ENCODE measurements at regions not wholly inside any gene's neighbourhood (a gene's known extent, or its start where the extent isn't known, plus 50 kb on each side); places are given as distances from the start of the nearest gene placed in this dataset.

DNA sequence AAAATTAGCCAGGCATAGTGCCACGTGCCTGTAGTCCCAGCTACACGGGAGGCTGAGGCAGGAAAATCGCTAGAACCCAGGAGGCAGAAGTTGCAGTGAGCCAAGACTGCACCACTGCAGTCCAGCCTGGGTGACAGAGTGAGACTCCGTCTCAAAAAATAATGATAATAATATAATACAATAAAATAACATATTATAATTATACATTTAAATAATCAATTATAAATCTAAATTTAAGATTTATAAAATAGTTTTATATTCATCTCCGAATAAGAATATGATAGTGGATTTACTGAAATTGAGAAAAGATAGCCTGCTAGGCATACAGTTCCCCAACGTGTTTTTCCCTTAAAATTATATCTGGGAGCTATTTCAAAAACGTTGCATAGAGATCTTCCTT is 599.6 kb downstream of the CDH18 start:
- TF ChIP-seq, protein P1, sequence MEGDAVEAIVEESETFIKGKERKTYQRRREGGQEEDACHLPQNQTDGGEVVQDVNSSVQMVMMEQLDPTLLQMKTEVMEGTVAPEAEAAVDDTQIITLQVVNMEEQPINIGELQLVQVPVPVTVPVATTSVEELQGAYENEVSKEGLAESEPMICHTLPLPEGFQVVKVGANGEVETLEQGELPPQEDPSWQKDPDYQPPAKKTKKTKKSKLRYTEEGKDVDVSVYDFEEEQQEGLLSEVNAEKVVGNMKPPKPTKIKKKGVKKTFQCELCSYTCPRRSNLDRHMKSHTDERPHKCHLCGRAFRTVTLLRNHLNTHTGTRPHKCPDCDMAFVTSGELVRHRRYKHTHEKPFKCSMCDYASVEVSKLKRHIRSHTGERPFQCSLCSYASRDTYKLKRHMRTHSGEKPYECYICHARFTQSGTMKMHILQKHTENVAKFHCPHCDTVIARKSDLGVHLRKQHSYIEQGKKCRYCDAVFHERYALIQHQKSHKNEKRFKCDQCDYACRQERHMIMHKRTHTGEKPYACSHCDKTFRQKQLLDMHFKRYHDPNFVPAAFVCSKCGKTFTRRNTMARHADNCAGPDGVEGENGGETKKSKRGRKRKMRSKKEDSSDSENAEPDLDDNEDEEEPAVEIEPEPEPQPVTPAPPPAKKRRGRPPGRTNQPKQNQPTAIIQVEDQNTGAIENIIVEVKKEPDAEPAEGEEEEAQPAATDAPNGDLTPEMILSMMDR (IDR thresholded peaks at IDR 0.05; ENCODE audit: low read depth, low read length), result no peak
- H3K4me3 ChIP-seq, result no peak overlapping the region
- no peak for DNase-seq (ENCODE audit: low read depth in 1 of 2, low spot score in 1 of 2)
- H3K9me3 ChIP-seq (ENCODE audit: low read depth), result no peaks in the 10 kb centered on the region
- H3K27ac ChIP-seq, result no peak overlapping the region
- no peaks in the 10 kb centered on the region for H3K27me3 ChIP-seq
- H3K36me3 ChIP-seq, result no peaks in the 10 kb centered on the region
- no peaks in the 10 kb centered on the region for H3K4me1 ChIP-seq (ENCODE audit: low read depth)

DNA sequence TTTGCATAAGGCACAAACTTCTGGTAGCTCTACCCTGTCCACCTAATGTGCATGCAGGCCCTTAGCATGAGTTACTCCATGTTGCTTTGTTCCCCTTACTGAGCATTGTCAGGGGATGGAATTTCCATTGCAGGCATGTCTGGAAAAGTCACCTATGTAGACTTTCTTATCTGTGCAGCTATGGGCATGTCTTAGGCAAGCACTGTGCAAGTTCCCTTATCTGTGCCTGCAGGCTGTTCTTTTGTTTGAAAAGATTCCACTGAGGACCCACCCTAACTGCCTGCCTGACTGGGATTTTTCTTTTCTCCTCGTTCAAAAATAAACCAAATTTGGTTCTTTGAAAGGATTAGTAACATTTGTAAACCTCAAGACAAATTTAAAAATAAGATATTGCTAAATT is 587.0 kb downstream of the CDH18 start:
- no peaks in the 10 kb centered on the region for H3K36me3 ChIP-seq

DNA sequence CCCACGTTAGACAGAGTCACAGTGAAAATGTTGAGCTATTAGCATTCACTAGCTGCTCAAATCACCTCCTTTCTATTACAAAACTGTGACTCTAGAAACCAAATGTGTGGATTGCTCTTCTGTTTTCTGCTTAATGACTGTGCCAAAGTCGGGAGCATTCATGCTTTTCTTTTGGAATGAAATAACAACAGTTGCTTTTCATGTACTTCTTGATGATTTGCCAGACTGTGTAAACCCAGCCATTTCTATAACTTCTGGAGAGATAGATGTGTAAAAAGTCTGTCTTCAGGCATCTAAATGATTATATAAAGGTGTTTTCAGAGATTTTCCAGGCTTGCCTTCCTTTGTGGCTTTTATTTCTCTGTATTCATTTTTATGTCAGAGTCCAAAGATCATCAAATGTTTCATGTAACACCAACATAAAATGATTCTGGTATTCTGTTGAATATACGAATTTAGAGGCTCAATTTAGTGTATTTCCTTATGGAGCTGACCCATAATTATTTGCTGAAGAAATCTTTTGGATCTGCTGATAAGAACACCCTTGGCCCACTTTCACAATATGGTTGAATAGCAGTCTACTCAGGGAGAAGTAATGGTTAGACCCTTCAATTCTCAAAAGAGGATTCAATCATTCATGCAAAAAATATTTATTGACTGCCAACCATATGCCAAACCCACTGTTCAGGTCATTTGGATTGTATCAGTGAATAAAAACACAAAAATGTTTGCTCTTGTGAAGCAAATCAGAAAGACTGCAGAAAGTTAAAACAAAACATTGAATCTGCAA is 581.2 kb downstream of the CDH18 start:
- H3K4me3 ChIP-seq, result no peak overlapping the region
- no peaks in the 10 kb centered on the region for H3K27me3 ChIP-seq
- no peaks in the 10 kb centered on the region for H3K9me3 ChIP-seq (ENCODE audit: low read depth)
- no peak for DNase-seq (ENCODE audit: low read depth in 1 of 2, low spot score in 1 of 2)
- TF ChIP-seq, protein P1 (IDR thresholded peaks at IDR 0.05; ENCODE audit: low read depth, low read length), result no peak
- no peaks in the 10 kb centered on the region for H3K36me3 ChIP-seq
- H3K27ac ChIP-seq, result no peak overlapping the region
- H3K4me1 ChIP-seq (ENCODE audit: low read depth), result no peaks in the 10 kb centered on the region

More for the DNA sequence above, 587.0 kb downstream of the CDH18 start:
- H3K4me1 ChIP-seq (ENCODE audit: low read depth), result no peaks in the 10 kb centered on the region
- H3K4me3 ChIP-seq, result no peak overlapping the region
- no peak overlapping the region for H3K27ac ChIP-seq
- no peaks in the 10 kb centered on the region for H3K9me3 ChIP-seq (ENCODE audit: low read depth)
- no peak for DNase-seq (ENCODE audit: low read depth in 1 of 2, low spot score in 1 of 2)
- no peaks in the 10 kb centered on the region for H3K27me3 ChIP-seq
- TF ChIP-seq, protein P1 (IDR thresholded peaks at IDR 0.05; ENCODE audit: low read depth, low read length), result no peak

DNA sequence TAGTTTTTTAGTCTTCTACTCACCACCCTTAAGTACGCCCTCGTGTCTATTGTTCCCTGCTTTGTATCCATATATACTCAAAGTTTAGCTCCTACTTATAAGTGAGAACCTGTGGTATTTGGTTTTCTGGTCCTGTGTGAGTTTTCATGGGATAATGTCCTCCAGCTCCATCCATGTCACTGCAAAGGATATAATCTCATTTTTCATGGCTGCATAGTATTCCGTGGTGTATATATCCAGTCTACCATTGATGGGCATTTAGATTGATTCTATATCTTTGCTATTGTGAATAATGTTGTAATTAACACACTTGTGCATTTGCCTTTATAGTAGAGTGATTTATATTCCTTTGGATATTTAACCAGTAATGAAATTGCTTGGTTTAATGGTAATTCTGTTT is 579.9 kb downstream of the CDH18 start:
- Histone ChIP-seq H3K36me3 (no peaks in the 10 kb centered on the region), H3K27ac (no peak overlapping the region), H3K9me3 (ENCODE audit: low read depth) (no peaks in the 10 kb centered on the region), H3K4me1 (ENCODE audit: low read depth) (no peaks in the 10 kb centered on the region), H3K4me3 (no peak overlapping the region), H3K27me3 (no peaks in the 10 kb centered on the region)
- no peak for DNase-seq (ENCODE audit: low read depth in 1 of 2, low spot score in 1 of 2)
- TF ChIP-seq, protein P1 (IDR thresholded peaks at IDR 0.05; ENCODE audit: low read depth, low read length), result no peak

DNA sequence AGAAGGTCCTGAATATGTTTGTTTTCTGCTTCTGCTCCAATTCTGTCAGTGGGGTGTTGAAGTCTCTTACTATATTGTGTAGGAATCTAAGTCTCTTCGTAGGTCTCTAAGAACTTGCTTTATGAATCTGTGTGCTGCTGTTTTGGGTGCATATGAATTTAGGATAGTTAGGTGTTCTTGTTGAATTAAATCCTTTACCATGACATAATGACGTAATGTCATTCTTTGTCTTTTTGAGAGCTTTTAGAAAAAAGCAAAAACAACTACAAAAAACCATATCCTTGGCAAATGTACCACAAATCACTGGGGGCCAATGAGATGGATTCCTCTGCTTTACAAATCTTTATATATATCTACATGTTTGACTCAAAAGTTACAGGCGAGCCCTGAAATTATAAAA is 576.1 kb downstream of the CDH18 start:
- TF ChIP-seq, protein P1 (IDR thresholded peaks at IDR 0.05; ENCODE audit: low read depth, low read length), result no peak
- no peaks in the 10 kb centered on the region for H3K9me3 ChIP-seq (ENCODE audit: low read depth)
- H3K36me3 ChIP-seq, result no peaks in the 10 kb centered on the region
- H3K27me3 ChIP-seq, result no peaks in the 10 kb centered on the region
- DNase-seq (ENCODE audit: low read depth in 1 of 2, low spot score in 1 of 2), result no peak
- no peaks in the 10 kb centered on the region for H3K4me1 ChIP-seq (ENCODE audit: low read depth)
- H3K27ac ChIP-seq, result no peak overlapping the region
- H3K4me3 ChIP-seq, result no peak overlapping the region

Data from cardiac muscle cell (in vitro differentiated cells and primary cell).